Left ventricle myocardium inferior (tissue), 1 donor: ENCODE measurements at regions not wholly inside any gene's neighbourhood (a gene's known extent, or its start where the extent isn't known, plus 50 kb on each side); places are given as distances from the start of the nearest gene placed in this dataset.

ENCODE experiments used
- DNase-seq: peaks from one replicate; pipeline ENCODE4 v3.0.0-alpha.2; 2020
- H3K27ac ChIP-seq: fragments of 200-600 bp; replicated peaks from 2 replicates; pipeline ENCODE4 v1.8.0; 2021
- H3K27me3 ChIP-seq: fragments of 200-600 bp; 2 replicates; pipeline ENCODE4 v1.8.0; 2021; ENCODE audit warnings: low read depth
- H3K36me3 ChIP-seq: fragments of 200-600 bp; 2 replicates; pipeline ENCODE4 v1.8.0; 2021
- H3K4me1 ChIP-seq: fragments of 200-600 bp; 2 replicates; pipeline ENCODE4 v1.8.0; 2021
- H3K4me3 ChIP-seq: fragments of 200-600 bp; 2 replicates; pipeline ENCODE4 v1.8.0; 2021; ENCODE audit warnings: mild to moderate bottlenecking, moderate library complexity
- H3K9me3 ChIP-seq: fragments of 200-600 bp; replicated peaks from 2 replicates; pipeline ENCODE4 v1.8.0; 2021
- CTCF ChIP-seq: fragments of 200-600 bp; IDR thresholded peaks from 2 replicates; pipeline ENCODE4 v1.8.0; 2021; ENCODE audit warnings: antibody characterized with exemption, mild to moderate bottlenecking, borderline replicate concordance
- intact Hi-C: fragments of 100-400 bp; cut with micrococcal nuclease; formaldehyde crosslinking; loops from one replicate; pipeline ENCODE4 v1.11.0; 2022
- donor health status: DM: no; HTN: yes; CAD: no; lungs with severe emphysema.

- Histone ChIP-seq H3K4me3 (no peak overlapping the region), H3K27me3 (peaks cover 79% of the 10 kb centered on the region), H3K36me3 (no peaks in the 10 kb centered on the region), H3K4me1 (no peaks in the 10 kb centered on the region), H3K9me3 (no peaks in the 10 kb centered on the region), H3K27ac (no peak overlapping the region)
- DNase-seq, result no peak
- intact Hi-C loops, result no loop called here
- no peak for TF ChIP-seq CTCF
These were observed 284.2 kb downstream of the NSG2 start for GRCh38 chr5:174329738-174330137.

DNA sequence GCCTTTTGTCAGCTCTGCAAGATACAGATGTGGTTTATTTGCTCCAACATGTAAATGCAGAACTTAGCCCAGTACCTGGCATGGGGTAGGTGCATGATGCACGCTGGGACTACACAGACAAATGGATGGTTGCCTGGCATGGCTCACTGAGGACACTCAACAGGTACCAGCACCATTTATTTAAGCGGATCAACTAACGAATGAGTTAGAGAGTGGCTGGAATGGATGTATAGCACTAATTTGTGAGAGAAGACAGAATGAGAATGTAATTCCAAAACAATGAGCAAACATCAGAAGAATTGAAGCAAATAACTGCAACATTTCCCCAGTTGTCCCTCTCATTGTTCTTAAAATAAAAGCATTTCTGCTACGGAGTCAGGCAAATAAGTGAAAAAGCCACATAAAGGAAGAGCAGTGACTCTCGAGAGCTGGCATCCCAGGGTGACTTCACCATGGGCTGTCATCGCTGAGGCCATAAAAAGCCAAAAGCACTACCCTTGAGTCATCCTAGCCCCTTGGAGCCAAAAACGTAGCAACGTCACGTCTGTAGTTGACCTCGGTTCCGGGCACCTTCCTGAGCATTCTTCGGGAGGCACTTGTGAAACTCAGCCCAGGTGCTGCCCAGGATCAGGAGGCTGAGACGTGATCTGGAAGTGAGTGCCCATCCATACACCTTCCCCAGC is 290.3 kb downstream of the NSG2 start:
- intact Hi-C loops, result no loop called here
- H3K4me3 ChIP-seq, result no peak overlapping the region

DNA sequence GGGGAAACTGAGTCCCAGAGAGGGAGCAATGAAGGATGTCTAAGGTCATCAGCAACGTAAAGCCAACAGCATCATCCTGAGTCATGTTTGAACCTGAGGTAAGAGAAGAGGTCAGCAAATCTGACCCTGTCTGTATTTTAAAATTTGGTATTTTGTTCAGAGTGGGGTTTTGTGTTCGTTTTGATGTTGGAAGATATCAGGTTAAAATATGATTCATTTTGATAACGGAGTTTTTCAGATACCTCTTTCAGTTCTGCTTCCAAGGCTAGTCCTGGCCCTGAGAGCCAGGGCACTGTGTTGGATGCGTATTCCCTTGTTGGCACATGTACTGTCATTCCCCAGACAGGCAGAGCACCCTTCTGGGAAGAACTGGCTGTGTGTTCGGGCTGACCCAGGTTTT is 291.0 kb downstream of the NSG2 start:
- intact Hi-C loops, result no loop called here
- Histone ChIP-seq H3K9me3 (no peaks in the 10 kb centered on the region), H3K27me3 (peaks cover 60% of the 10 kb centered on the region), H3K36me3 (no peaks in the 10 kb centered on the region), H3K4me3 (no peak overlapping the region), H3K4me1 (peaks cover 15% of the 10 kb centered on the region), H3K27ac (no peak overlapping the region)
- no peak for TF ChIP-seq CTCF
- DNase-seq, result no peak

More for the DNA sequence above, 290.3 kb downstream of the NSG2 start:
- Histone ChIP-seq H3K27ac (no peak overlapping the region), H3K36me3 (no peaks in the 10 kb centered on the region), H3K9me3 (no peaks in the 10 kb centered on the region), H3K4me1 (peaks cover 15% of the 10 kb centered on the region), H3K27me3 (peaks cover 67% of the 10 kb centered on the region)
- TF ChIP-seq CTCF, result no peak
- no peak for DNase-seq

DNA sequence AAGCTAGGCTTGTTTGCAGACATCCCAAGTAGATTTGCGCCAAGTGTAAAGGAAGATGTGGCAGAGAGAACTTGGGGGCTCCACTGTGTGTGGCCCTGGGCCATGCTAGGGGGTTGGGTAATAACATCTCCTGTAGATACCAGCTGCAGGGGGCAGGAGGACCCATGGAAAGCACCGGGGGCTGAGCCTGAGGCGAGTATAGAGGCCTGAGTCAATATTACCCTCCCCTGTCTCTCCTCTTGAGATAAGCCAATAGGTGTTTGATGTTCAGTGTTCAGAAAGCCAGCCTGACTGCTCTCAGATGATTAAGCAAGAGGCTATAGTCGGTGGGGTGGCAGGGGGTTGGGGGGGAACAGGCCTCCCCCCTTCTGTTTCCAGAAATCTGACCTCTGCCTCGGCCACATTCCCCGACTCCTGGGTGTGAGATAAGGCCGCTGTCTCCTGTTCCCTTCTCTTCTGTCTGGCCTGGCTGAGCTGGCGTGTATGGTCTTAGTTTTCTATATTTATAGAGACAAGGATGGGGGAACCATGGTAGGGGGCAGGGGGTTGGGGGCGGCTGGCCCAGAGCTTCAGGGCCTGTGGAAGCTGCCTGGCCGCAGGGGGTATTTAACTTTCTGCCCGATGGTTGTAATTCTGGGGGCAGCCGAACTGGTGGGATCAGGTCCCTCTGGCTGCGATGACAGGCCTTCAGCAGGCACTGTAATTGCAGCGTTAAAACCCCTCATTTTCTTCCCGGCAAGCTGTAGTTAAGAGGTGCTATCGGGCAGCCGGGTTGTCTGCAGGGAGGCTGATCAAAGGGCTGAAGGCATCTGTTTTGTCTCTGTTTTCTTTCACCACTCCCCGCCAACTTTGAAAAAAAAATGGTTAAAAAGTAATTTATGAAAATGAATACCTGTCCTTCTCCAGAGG is 292.0 kb downstream of the NSG2 start:
- intact Hi-C loops, result no loop called here
- Histone ChIP-seq H3K4me1 (peaks cover 15% of the 10 kb centered on the region), H3K4me3 (no peak overlapping the region), H3K9me3 (no peaks in the 10 kb centered on the region), H3K36me3 (no peaks in the 10 kb centered on the region), H3K27me3 (peaks cover 51% of the 10 kb centered on the region), H3K27ac (no peak overlapping the region)
- DNase-seq, result no peak
- no peak for TF ChIP-seq CTCF

GRCh38 chr5:174338185-174339010 is 292.9 kb downstream of the NSG2 start:
- DNase-seq, result no peak
- intact Hi-C loops, result no loop called here

More at GRCh38 chr5:174338185-174339010, 292.9 kb downstream of the NSG2 start:
- Histone ChIP-seq H3K9me3 (no peaks in the 10 kb centered on the region), H3K27me3 (peaks cover 42% of the 10 kb centered on the region), H3K4me3 (no peak overlapping the region), H3K27ac (no peak overlapping the region), H3K36me3 (no peaks in the 10 kb centered on the region), H3K4me1 (peaks cover 15% of the 10 kb centered on the region)
- no peak for TF ChIP-seq CTCF
